Caco-2 (cell line): ENCODE measurements at regions not wholly inside any gene's neighbourhood (a gene's known extent, or its start where the extent isn't known, plus 50 kb on each side); places are given as distances from the start of the nearest gene placed in this dataset.

ENCODE experiments used
- BruUV-seq: library from RNA; stranded (reverse); fragments of 400-500 nt; replicated peaks from 2 replicates; lab custom pipeline; 2021; lab: Mats Ljungman, UMichigan
- CTCF ChIA-PET: fragments of 300-600 bp; sonication (Branson Sonifier 250); formaldehyde crosslinking; loops from one replicate; lab custom pipeline; 2022; ENCODE audit warnings: antibody characterized with exemption; lab: Charles Lee
- POLR2A ChIA-PET: fragments of 300-600 bp; sonication (Branson Sonifier 250); formaldehyde crosslinking; loops from one replicate; lab custom pipeline; 2022; ENCODE audit warnings: antibody characterized with exemption; lab: Charles Lee
- DNase-seq, 2 experiments: peaks; one replicate each; pipeline versions ENCODE4 v3.0.0 to v3.0.0-alpha.2; 2020 to 2022
- H3K27me3 ChIP-seq: replicated peaks from 2 replicates; pipeline ENCODE4 v1.6.0; 2011; ENCODE audit warnings: low read length; ENCODE audit not compliant: control insufficient read depth, insufficient read depth
- H3K36me3 ChIP-seq: 2 replicates; pipeline ENCODE4 v1.5.1; 2011; ENCODE audit warnings: low read length; ENCODE audit not compliant: control insufficient read depth, insufficient read depth
- H3K4me1 ChIP-seq: fragments of 250-450 bp; sonication (Bioruptor Pico); 2 replicates; pipeline ENCODE4 v1.5.1; 2020; ENCODE audit warnings: mild to moderate bottlenecking
- H3K4me3 ChIP-seq: 2 replicates; pipeline ENCODE4 v1.5.1; 2011; ENCODE audit warnings: low read depth, mild to moderate bottlenecking, control low read depth, low read length
- H3K9me3 ChIP-seq: fragments of 250-450 bp; sonication (Bioruptor Pico); 2 replicates; pipeline ENCODE4 v1.5.1; 2020; ENCODE audit warnings: mild to moderate bottlenecking, moderate library complexity
- H3K27ac Mint-ChIP-seq: one replicate; pipeline ENCODE4 v1.8.0; 2022; ENCODE audit warnings: mixed read lengths; ENCODE audit not compliant: unreplicated experiment
- H3K27me3 Mint-ChIP-seq: one replicate; pipeline ENCODE4 v1.8.0; 2022; ENCODE audit warnings: mixed read lengths; ENCODE audit not compliant: insufficient read depth, unreplicated experiment
- H3K36me3 Mint-ChIP-seq: one replicate; pipeline ENCODE4 v1.8.0; 2022; ENCODE audit warnings: mild to moderate bottlenecking, mixed read lengths; ENCODE audit not compliant: insufficient read depth, unreplicated experiment
- H3K4me1 Mint-ChIP-seq: one replicate; pipeline ENCODE4 v1.8.0; 2022; ENCODE audit warnings: low read depth, mixed read lengths; ENCODE audit not compliant: unreplicated experiment
- H3K4me3 Mint-ChIP-seq: one replicate; pipeline ENCODE4 v1.8.0; 2022; ENCODE audit warnings: mild to moderate bottlenecking, moderate library complexity, mixed read lengths; ENCODE audit not compliant: unreplicated experiment
- H3K9me3 Mint-ChIP-seq: one replicate; pipeline ENCODE4 v1.8.0; 2022; ENCODE audit warnings: mixed read lengths; ENCODE audit not compliant: unreplicated experiment
- CTCF ChIP-seq, 2 experiments: fragments of 200-600 bp in 1 of 2; IDR thresholded peaks; 1 replicate in 1 of 2; 2 replicates in 1 of 2; pipeline versions ENCODE4 v1.5.1 to v1.8.0; 2011 to 2022; ENCODE audit warnings: antibody characterized with exemption in 1 of 2, control low read depth in 1 of 2, inconsistent platforms in 1 of 2, low read depth in 1 of 2, low read length in 1 of 2, mild to moderate bottlenecking in 1 of 2, moderate library complexity in 1 of 2; ENCODE audit not compliant: insufficient read depth in 1 of 2, severe bottlenecking in 1 of 2, unreplicated experiment in 1 of 2
- intact Hi-C: fragments of 100-400 bp; cut with micrococcal nuclease; formaldehyde crosslinking; loops from one replicate; pipeline ENCODE4 v1.10.0; 2022; ENCODE audit not compliant: unreplicated experiment

GRCh38 chr10:50981385-50981784 is 92.9 kb upstream of the PRKG1 start:
- intact Hi-C loops, result no loop called here
- Mint-ChIP-seq H3K9me3 (no peaks in the 10 kb centered on the region), H3K4me3 (no peak overlapping the region), H3K4me1 (no peaks in the 10 kb centered on the region), H3K36me3 (no peaks in the 10 kb centered on the region), H3K27ac (no peak overlapping the region), H3K27me3 (peaks cover 6% of the 10 kb centered on the region)
- no peaks in the 10 kb centered on the region for H3K9me3 ChIP-seq
- no peak overlapping the region for H3K4me3 ChIP-seq
- CTCF ChIA-PET, result no interaction called here
- no peak for TF ChIP-seq CTCF (IDR thresholded peaks at IDR 0.05; ENCODE audit: insufficient read depth in 1 of 2, low read depth in 1 of 2, low read length in 1 of 2, severe bottlenecking in 1 of 2, unreplicated experiment in 1 of 2)
- H3K4me1 ChIP-seq, result no peaks in the 10 kb centered on the region
- DNase-seq, result no peak
- POLR2A ChIA-PET, result no interaction called here
- BruUV-seq, result no TSS peak
- H3K36me3 ChIP-seq, result no peaks in the 10 kb centered on the region
- peaks cover 2% of the 10 kb centered on the region; the same call in 1 of the 2 replicates for H3K27me3 ChIP-seq

GRCh38 chr10:50981904-50982303 is 92.4 kb upstream of the PRKG1 start:
- peaks cover 7% of the 10 kb centered on the region for H3K27me3 Mint-ChIP-seq

GRCh38 chr10:50982989-50983388 is 91.3 kb upstream of the PRKG1 start:
- Mint-ChIP-seq H3K4me3 (no peak overlapping the region), H3K27me3 (peaks cover 15% of the 10 kb centered on the region), H3K9me3 (no peaks in the 10 kb centered on the region), H3K36me3 (no peaks in the 10 kb centered on the region), H3K4me1 (no peaks in the 10 kb centered on the region), H3K27ac (no peak overlapping the region)
- CTCF ChIA-PET, result no interaction called here
- no peak overlapping the region for H3K4me3 ChIP-seq
- TF ChIP-seq CTCF (IDR thresholded peaks at IDR 0.05; ENCODE audit: insufficient read depth in 1 of 2, low read depth in 1 of 2, low read length in 1 of 2, severe bottlenecking in 1 of 2, unreplicated experiment in 1 of 2), result no peak
- POLR2A ChIA-PET, result no interaction called here
- DNase-seq, result no peak
- no TSS peak for BruUV-seq
- H3K27me3 ChIP-seq, result peaks cover 2% of the 10 kb centered on the region; the same call in 1 of the 2 replicates
- intact Hi-C loops, result no loop called here
- H3K4me1 ChIP-seq, result no peaks in the 10 kb centered on the region
- H3K36me3 ChIP-seq, result no peaks in the 10 kb centered on the region
- no peaks in the 10 kb centered on the region for H3K9me3 ChIP-seq

More at GRCh38 chr10:50981904-50982303, 92.4 kb upstream of the PRKG1 start:
- no peaks in the 10 kb centered on the region for H3K9me3 ChIP-seq
- H3K36me3 ChIP-seq, result no peaks in the 10 kb centered on the region
- H3K9me3 Mint-ChIP-seq, result no peaks in the 10 kb centered on the region
- H3K4me3 ChIP-seq, result no peak overlapping the region
- no peaks in the 10 kb centered on the region for H3K4me1 Mint-ChIP-seq
- no peak for DNase-seq
- H3K27ac Mint-ChIP-seq, result no peak overlapping the region
- peaks cover 2% of the 10 kb centered on the region; the same call in 1 of the 2 replicates for H3K27me3 ChIP-seq
- no TSS peak for BruUV-seq
- ChIA-PET POLR2A (no interaction called here), CTCF (no interaction called here)
- TF ChIP-seq CTCF (IDR thresholded peaks at IDR 0.05; ENCODE audit: insufficient read depth in 1 of 2, low read depth in 1 of 2, low read length in 1 of 2, severe bottlenecking in 1 of 2, unreplicated experiment in 1 of 2), result no peak
- H3K4me3 Mint-ChIP-seq, result no peak overlapping the region
- H3K36me3 Mint-ChIP-seq, result no peaks in the 10 kb centered on the region
- no peaks in the 10 kb centered on the region for H3K4me1 ChIP-seq
- intact Hi-C loops, result no loop called here
